Right ventricle myocardium inferior (tissue), 1 donor: ENCODE measurements at regions not wholly inside any gene's neighbourhood (a gene's known extent, or its start where the extent isn't known, plus 50 kb on each side); places are given as distances from the start of the nearest gene placed in this dataset.

Source experiments
- ATAC-seq: fragments of 200-7000 bp; cut with Tn5 transposase; one replicate; pipeline ENCODE4 v1.9.1; 2020; ENCODE audit warnings: mild to moderate bottlenecking, moderate library complexity
- DNase-seq: peaks from one replicate; pipeline ENCODE4 v3.0.0; 2021; ENCODE audit errors: missing footprints
- intact Hi-C: fragments of 100-400 bp; cut with DNase I; formaldehyde crosslinking; loops from one replicate; pipeline ENCODE4 v1.11.0; 2022
- donor health status: DM: no; HTN: yes; CAD: no; lungs with severe emphysema.

GRCh38 chr2:185891403-185891802 lies 152.8 kb downstream of the FSIP2 start:
- intact Hi-C loops, result no loop called here
- ATAC-seq (no peak), DNase-seq (no peak)

- ATAC-seq, result no peak
- intact Hi-C loops, result no loop called here
- no peak for DNase-seq
Observed at GRCh38 chr2:185891804-185892411, 153.3 kb downstream of the FSIP2 start.

DNA sequence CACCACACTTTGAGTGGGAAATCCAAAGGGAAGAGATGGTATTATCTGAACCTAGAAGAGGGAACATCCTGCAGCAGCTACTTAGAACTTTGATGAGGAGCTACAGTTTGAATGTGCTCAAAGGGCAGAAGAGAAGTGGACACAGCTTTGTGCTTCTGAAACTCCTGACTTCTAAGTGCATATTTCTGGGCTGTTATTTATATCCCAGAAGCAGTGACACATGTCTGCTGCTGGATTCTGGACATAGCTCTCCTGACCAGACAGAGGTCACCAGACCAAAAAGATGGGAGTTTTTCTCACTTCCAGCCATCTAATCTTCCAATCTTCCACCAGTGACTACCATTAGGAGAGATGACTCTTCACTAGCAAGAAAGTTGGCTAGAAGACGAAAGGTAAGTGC lies 153.9 kb downstream of the FSIP2 start:
- no peak for ATAC-seq
- intact Hi-C loops, result no loop called here
- DNase-seq, result no peak

DNA sequence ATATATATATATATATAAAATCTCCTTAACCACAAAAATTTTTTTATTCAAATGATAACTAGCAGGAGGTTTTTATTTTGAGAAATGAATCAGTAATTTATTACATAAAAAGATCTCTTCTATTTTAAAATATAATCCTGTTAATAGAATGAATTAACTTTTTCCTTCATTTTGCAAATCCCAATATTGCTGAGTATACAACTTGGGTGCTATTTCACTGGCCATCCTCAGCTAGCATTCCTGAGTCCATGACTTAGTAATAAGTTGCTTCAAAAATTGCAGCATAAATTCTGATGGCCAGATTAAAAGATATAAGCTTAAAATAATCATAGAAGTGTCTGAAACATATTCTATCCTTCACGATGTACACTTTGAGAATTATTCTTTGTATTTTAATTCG lies 155.6 kb downstream of the FSIP2 start:
- ATAC-seq, result no peak
- intact Hi-C loops, result no loop called here
- no peak for DNase-seq

DNA sequence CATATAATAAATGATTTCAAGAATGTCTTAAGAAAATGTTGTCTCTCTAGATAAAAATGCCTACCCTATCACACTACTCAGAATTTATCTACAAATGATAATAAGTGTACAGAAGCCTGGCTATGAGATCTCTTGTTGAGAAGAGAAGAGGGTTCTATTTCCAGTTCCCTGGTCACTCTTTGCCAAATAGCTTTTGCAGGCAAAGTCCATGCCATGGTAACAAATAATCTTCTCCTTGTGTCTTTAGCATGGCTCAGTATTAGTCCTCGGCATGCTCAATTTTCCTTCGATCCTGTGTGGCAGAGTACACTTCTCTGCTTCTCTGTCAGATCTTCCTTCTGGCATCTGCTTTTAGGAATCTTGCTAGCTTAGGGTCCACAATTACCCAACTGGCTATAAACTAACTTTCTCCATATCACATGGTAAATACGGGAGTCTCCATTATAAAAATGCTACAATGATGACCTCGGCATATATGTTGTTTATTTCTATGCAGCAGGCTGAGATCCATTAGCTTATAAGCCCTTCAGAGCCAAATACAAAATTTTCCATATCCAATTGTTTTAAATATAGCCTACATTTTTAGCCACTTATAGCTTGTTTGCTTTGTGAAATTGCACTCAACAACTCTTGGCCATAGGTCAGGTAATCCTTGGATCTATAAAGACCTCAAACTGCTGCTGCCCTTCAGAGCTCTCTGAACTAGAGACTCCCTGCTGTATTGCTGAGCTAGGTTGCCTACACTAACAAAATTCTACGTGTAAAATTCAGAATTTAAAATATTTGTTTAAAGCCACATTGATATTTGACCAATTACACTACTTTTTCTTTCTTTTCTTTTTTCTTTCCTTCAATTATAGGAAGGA lies 157.5 kb downstream of the FSIP2 start:
- ATAC-seq, result no peak
- no peak for DNase-seq
- intact Hi-C loops, result no loop called here

- intact Hi-C loops, result no loop called here
- DNase-seq, result no peak
- ATAC-seq, result no peak
Observed at GRCh38 chr2:185899366-185899765, 160.8 kb downstream of the FSIP2 start.

- ATAC-seq (no peak), DNase-seq (no peak)
- intact Hi-C loops, result no loop called here
Observed at GRCh38 chr2:185919155-185919554, 180.6 kb downstream of the FSIP2 start.

DNA sequence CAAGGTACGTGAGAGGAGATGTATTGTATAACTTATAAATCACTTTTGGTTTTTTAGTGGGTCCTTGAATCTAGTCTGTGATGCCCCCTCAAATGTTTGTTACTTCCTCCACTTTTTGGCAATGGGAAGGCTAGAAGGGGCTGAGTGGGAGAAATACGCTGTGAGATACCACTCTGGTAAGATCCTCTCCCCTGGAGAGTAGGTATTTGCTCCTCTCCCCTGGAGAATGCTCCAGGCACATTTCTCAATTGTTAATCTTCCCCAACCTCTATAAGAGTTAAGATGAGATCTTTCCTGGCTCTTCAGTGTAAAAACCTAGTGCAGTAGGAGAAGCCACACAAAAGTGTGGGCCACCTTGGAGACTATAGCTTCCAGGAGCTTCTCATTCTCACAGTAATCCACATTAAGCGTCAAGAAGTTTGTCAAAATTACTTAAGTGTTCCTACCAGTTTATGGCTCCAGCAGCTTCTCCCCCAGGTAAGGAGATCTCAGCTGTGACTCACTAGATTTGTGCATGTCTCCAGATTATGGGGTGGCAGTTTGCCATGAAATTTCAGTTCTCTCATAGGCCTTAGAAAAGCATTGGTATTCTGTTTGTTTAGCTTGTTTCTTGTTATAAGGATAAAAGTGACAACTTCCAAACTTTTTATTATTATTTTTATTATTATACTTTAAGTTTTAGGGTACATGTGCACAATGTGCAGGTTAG lies 182.6 kb downstream of the FSIP2 start:
- DNase-seq, result no peak
- intact Hi-C loops, result no loop called here
- ATAC-seq, result no peak

DNA sequence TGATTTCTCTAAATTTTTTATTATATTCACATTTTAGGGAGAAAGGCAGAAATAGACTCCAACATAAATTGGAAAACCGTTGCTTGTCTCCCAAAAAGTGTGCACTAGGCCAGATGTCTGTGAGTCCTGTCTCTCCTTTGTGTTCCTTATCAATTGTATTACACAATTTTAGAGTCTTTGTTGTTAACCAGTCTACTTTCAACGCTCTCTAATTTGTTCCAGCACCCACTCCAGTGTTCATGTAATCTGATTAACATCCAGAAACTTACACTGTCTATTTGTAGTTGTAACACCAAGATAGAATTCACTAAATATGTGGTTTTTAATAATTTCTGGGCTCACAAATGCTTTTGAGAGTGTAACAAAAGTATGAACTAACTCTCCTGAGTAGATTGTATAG lies 195.6 kb downstream of the FSIP2 start:
- ATAC-seq (no peak), DNase-seq (no peak)
- intact Hi-C loops, result no loop called here

- DNase-seq (no peak), ATAC-seq (no peak)
- intact Hi-C loops, result no loop called here
Observed at GRCh38 chr2:185939858-185940257, 201.3 kb downstream of the FSIP2 start.

DNA sequence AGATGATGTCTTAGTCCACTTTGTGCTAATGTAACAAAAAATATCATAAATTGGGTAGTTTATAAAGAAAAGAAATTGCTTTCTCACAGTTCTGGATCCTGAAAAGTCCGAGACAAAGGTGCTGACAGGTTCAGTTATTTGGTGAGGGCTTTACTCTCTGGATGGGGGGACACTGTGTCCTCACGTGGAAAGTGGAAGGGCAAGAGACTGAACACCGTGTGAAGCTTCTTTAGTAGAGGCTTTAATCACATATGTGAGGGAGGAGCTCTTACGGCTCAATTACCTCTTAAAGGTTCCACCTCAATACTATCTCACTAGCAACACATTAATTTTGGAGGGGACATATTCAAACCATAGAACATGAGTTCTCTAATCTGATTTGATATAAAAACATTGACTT lies 204.3 kb downstream of the FSIP2 start:
- DNase-seq, result no peak
- intact Hi-C loops, result no loop called here
- no peak for ATAC-seq

- no peak for ATAC-seq
- DNase-seq, result no peak
- intact Hi-C loops, result no loop called here
Observed at GRCh38 chr2:185947722-185948121, 209.1 kb downstream of the FSIP2 start.

DNA sequence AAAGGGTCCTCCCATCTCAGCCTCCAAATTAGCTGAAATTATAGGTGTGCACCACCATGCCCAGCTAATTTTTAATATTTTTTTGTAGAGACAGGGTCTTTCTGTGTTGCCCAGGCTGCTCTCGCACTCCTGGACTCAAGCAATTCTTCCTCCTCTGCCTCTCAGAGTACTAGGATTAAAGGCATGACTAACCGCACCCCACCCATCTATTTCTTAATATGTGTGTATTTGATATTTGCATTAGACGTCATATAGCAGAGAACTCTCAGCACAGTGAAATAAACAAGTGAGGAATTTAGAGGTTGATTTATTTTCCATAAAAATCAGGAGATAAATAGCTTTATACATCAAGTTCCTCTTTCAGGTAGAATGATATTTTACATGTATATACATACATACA lies 213.5 kb downstream of the FSIP2 start:
- ATAC-seq, result no peak

DNA sequence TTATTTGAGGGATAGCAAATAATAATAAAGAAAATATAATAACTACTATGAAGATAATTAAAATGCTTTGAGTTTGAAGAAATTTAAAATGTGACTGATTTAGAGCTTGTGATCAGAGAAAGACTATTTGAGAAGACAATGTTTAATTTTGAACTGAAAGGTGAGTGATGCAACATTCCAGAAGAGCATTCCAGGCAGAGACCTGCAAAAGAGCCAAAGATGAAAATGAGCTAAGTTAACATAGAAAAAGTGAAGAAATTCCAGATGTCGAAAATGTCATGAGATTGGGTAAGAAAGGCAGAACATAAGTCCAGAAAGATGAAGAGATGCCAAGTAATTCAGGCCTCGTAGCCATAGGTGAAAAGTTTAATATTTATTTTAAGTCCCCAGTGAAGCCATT lies 215.8 kb downstream of the FSIP2 start:
- intact Hi-C loops, result no loop called here
- no peak for ATAC-seq
- no peak for DNase-seq

More for the DNA sequence above, 213.5 kb downstream of the FSIP2 start:
- DNase-seq, result no peak
- intact Hi-C loops, result no loop called here

DNA sequence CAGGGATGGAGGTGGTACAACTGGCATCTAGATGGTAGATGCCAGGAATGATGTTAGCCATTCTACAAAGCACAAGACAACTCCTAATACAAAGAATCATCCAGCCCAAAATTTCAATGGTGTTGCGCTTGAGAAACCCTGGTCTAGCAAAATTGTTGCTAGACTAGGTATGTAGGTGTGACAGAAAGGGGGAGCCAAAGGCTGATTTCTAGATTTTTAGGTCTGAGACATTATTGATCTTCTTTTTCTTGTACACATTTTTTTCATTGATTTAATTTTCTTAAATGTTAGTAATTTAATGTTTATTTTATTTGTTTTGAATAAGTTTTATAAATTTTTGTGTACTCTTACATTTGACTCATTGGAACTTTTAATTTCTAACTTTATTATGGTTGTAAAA lies 216.4 kb downstream of the FSIP2 start:
- intact Hi-C loops, result no loop called here
- no peak for DNase-seq
- no peak for ATAC-seq

GRCh38 chr2:185967335-185967734 lies 228.7 kb downstream of the FSIP2 start:
- no peak for DNase-seq
- intact Hi-C loops, result no loop called here

DNA sequence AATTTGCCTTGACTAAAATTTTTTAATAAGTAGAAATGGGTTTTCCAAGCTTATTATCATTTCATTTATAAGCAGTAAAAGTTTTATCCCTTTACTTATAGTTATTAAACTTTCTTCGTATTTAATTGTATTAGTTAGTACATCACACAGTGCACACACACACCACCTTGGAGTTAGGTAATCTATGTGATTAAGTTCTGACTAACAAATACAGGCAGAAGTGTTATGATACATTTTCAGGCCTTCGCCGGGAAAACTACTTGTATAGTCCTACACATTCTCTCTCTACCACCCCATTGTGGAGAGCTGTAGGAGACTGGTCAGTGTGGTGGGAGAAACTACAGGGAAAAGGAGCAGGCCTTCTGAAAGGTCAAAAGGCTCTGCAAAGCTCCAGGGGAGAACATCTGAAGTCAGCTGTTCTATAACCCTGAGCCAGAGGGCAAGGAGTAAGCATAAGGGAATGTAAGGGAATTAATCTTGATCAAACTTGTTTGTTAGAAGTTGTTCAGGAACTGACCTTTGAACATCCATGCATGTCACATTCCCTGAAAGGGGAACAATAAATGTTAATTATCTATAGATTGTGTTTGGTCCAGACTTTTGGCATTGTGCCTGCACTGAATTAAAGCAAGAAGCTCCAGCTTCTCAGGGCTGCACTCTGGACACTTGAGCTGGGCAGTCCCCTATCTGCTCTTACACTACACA lies 231.7 kb downstream of the FSIP2 start:
- intact Hi-C loops, result no loop called here

More at GRCh38 chr2:185967335-185967734, 228.7 kb downstream of the FSIP2 start:
- no peak for ATAC-seq

DNA sequence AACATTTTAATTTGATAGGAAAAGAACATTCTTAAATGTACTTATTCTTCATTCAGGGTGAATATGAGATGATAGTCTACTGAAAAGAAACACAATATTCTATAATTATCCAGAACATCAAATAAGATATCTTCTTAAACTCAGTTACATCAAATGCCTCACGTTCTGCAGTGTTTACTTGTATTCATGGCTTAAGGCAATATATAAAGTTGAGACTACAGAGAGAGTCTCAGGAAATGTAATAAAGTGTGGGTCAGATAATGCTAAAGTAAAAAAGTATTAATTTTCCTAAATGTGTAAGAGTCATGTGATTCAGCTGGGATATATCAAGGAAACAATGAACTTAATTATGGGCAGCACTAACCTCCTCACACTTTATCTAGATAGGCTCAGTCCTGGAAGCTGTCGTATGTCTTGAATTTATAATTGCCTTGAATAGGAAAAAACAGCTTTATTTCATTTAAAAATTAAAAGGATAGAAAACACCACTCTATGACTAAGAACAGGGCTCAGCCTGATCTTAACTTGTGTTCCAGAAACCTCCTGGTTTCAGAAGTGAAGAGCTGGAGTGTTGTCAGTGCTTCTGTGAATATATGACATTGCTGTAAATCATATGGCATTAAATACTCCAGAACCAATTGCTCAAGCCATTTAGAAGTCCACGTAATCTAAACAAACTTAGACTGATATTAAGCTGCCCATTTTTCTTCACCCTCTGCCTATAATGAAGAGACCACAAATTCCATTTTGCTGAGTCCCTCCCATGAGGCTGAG lies 240.2 kb downstream of the FSIP2 start:
- no peak for DNase-seq
- no peak for ATAC-seq
- intact Hi-C loops, result no loop called here

More for the DNA sequence above, 231.7 kb downstream of the FSIP2 start:
- DNase-seq (no peak), ATAC-seq (no peak)
